Amniotic stem cell (primary cell): ENCODE measurements at regions not wholly inside any gene's neighbourhood (a gene's known extent, or its start where the extent isn't known, plus 50 kb on each side); places are given as distances from the start of the nearest gene placed in this dataset.

Experiments
- DNase-seq: peaks from one replicate; lab custom pipeline; 2025; lab: John Stamatoyannopoulos, UW

DNA sequence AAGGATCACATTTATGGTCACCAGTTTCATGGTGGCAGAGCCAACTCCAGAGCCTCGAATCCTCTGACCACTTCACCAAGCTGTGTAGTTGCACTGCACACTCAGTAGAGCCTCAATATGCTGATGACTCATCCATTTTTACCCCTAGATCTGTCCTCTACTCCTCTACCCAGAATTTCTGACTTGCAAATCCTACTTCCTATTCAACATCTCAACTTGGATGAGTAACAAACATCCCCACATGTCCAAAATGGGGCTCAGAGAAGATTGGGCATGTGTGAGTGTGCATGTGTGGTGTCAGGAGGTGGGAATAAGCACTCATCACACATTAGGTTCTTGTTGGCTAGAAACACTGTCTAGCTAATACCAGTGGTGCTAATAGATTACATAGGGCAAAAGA lies 57.8 kb upstream of the IGFBP2 start:
- no peak for DNase-seq

- DNase-seq, result no peak
These were observed 56.6 kb upstream of the IGFBP2 start for GRCh38 chr2:216576616-216577015.

GRCh38 chr2:216578325-216578724 lies 54.9 kb upstream of the IGFBP2 start:
- DNase-seq, result no peak

DNA sequence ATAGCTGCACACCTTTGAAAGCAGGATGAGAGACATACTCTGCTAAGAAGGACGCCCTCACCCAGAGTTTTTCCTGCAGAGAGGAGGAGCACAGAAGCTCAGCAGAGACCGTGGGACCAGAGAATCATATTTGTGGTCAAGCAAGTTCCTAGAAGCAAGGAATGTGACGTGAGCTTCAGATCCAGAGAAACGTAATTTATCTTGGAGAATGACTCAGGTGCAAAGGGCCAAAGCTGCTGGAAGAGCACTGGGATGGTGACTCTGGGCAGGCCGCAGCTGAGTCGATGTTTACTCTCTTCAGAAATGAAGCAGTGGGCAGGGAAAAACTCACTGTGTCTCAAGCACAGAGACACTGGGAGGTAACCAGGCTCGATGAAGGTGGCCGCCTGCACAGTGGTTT lies 50.1 kb upstream of the IGFBP2 start:
- DNase-seq, result peak; percentile 83
